Endodermal cell (in vitro differentiated cells): ENCODE measurements at regions not wholly inside any gene's neighbourhood (a gene's known extent, or its start where the extent isn't known, plus 50 kb on each side); places are given as distances from the start of the nearest gene placed in this dataset.

Experiments
- DNase-seq: peaks from one replicate; pipeline ENCODE4 v3.0.0-alpha.2; 2017
- H3K27ac ChIP-seq: 2 replicates; pipeline ENCODE4 v1.5.1; 2013; ENCODE audit warnings: mild to moderate bottlenecking, low read depth, low read length, moderate library complexity
- H3K27me3 ChIP-seq: 2 replicates; pipeline ENCODE4 v1.6.1; 2013; ENCODE audit warnings: mild to moderate bottlenecking, low read length, moderate library complexity; ENCODE audit not compliant: insufficient read depth, control insufficient read depth, poor library complexity, severe bottlenecking
- H3K36me3 ChIP-seq: 2 replicates; pipeline ENCODE4 v1.7.0; 2013; ENCODE audit warnings: mild to moderate bottlenecking, low read length, moderate library complexity; ENCODE audit not compliant: control insufficient read depth, insufficient read depth
- H3K4me1 ChIP-seq: one replicate; pipeline ENCODE4 v1.7.0; 2013; ENCODE audit warnings: low read length; ENCODE audit not compliant: control insufficient read depth, insufficient read depth
- H3K4me3 ChIP-seq: 2 replicates; pipeline ENCODE4 v1.5.1; 2013; ENCODE audit warnings: mild to moderate bottlenecking, low read length, moderate library complexity
- H3K9ac ChIP-seq: 2 replicates; pipeline ENCODE4 v1.6.1; 2013; ENCODE audit warnings: mild to moderate bottlenecking, low read length, moderate library complexity; ENCODE audit not compliant: poor library complexity, severe bottlenecking; ENCODE audit errors: extremely low read depth
- H3K9me3 ChIP-seq: 2 replicates; pipeline ENCODE4 v1.6.1; 2013; ENCODE audit warnings: mild to moderate bottlenecking, low read length, moderate library complexity; ENCODE audit not compliant: control insufficient read depth
- H3K27ac Mint-ChIP-seq: 2 replicates; pipeline ENCODE4 v1.8.0; 2020; ENCODE audit warnings: mixed read lengths
- H3K27me3 Mint-ChIP-seq: 2 replicates; pipeline ENCODE4 v1.8.0; 2021; ENCODE audit warnings: mild to moderate bottlenecking, mixed read lengths; ENCODE audit not compliant: insufficient read depth
- H3K36me3 Mint-ChIP-seq: 2 replicates; pipeline ENCODE4 v1.8.0; 2020; ENCODE audit warnings: low read depth, mixed read lengths
- H3K4me1 Mint-ChIP-seq: 2 replicates; pipeline ENCODE4 v1.8.0; 2020; ENCODE audit warnings: mixed read lengths
- H3K4me3 Mint-ChIP-seq: 2 replicates; pipeline ENCODE4 v1.8.0; 2020; ENCODE audit warnings: mild to moderate bottlenecking, moderate library complexity, mixed read lengths
- H3K9me3 Mint-ChIP-seq: 2 replicates; pipeline ENCODE4 v1.8.0; 2020; ENCODE audit warnings: mild to moderate bottlenecking, mixed read lengths
- CTCF ChIP-seq: fragments of 200-600 bp; sonication (generic); conservative IDR thresholded peaks from 2 replicates; pipeline ENCODE4 v1.5.0; 2021; ENCODE audit warnings: antibody characterized with exemption, mild to moderate bottlenecking
- WGBS, 2 experiments: methylation state at CpG; one replicate each; pipeline versions ENCODE4 v1.1.5 to v1.1.7; 2013; ENCODE audit warnings: missing lambda C conversion rate in 2 of 2, mixed read lengths in 1 of 2; ENCODE audit not compliant: insufficient coverage in 1 of 2, insufficient read length in 1 of 2; 5-methylcytosine and 5-hydroxymethylcytosine counted together

DNA sequence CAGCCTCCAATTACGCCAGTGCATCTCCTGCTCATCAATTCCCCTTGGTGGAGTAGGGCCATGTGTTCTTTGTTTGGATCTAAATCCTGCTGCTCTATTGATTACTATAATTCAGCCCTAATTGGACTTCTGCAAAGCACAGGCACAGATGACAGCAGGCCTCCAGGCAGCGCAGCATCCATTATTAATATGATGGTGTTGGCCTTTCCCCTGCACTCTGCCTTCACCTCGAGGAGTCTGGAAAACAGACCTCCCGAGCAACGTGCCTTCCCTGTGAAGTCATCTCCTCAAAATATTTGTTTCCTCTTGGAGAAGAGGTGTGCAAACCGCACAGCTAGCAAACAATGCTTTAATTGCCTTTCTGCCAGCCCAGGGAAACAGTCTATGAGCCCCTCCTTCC, 92.5 kb downstream of the UQCRFS1 start:
- Histone ChIP-seq H3K27ac (no peak overlapping the region), H3K36me3 (no peaks in the 10 kb centered on the region)
- peaks cover 8% of the 10 kb centered on the region for H3K27me3 Mint-ChIP-seq

DNA sequence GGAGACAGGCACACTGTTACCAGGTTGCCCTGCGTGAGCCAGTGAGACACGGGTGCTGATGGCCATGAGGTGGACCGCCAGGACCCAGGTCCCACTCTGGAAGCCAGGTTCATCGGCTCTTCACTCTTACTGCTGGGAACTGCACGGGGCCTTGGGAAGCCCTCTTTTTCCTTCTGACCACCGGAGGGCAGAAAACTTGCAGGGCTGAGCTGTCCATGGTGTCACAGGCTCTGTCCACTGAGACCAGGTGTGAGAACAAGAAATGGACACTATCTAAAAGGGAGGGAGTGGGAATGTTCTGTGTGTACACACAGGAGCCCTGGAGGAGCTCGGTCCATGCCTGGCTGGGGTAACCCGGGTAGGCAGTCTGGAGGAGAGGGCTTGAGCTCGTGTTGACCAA, 93.4 kb downstream of the UQCRFS1 start:
- no peak overlapping the region for H3K27ac Mint-ChIP-seq
- peaks cover 3% of the 10 kb centered on the region for H3K36me3 Mint-ChIP-seq
- 76 to 82% methylated on average over 4 to 9 of the region's 9 CpGs for WGBS, 2 experiments
- peak; percentile 80 for DNase-seq
- peak; percentile 78 for TF ChIP-seq CTCF
- H3K4me1 ChIP-seq = peaks cover 4% of the 10 kb centered on the region
- H3K9ac ChIP-seq = no peak overlapping the region
- H3K9me3 ChIP-seq = peaks cover 17% of the 10 kb centered on the region
- no peak overlapping the region for H3K4me3 ChIP-seq
- H3K27me3 ChIP-seq = no peaks in the 10 kb centered on the region
- H3K27me3 Mint-ChIP-seq = peaks cover 8% of the 10 kb centered on the region
- peaks cover 5% of the 10 kb centered on the region for H3K4me1 Mint-ChIP-seq
- no peaks in the 10 kb centered on the region for H3K36me3 ChIP-seq
- H3K27ac ChIP-seq = no peak overlapping the region
- no peak overlapping the region for H3K4me3 Mint-ChIP-seq
- H3K9me3 Mint-ChIP-seq = peaks cover 22% of the 10 kb centered on the region

More for the DNA sequence above, 92.5 kb downstream of the UQCRFS1 start:
- Histone ChIP-seq H3K9ac (no peak overlapping the region), H3K4me3 (no peak overlapping the region), H3K4me1 (peaks cover 4% of the 10 kb centered on the region), H3K27me3 (no peaks in the 10 kb centered on the region), H3K9me3 (peaks cover 26% of the 10 kb centered on the region)
- H3K27ac Mint-ChIP-seq = no peak overlapping the region
- H3K4me1 Mint-ChIP-seq = peaks cover 5% of the 10 kb centered on the region
- WGBS, 2 experiments = 91 to 92% methylated on average over 6 of the region's 6 CpGs
- DNase-seq = no peak
- H3K36me3 Mint-ChIP-seq = peaks cover 3% of the 10 kb centered on the region
- TF ChIP-seq CTCF = no peak
- H3K9me3 Mint-ChIP-seq = peaks cover 30% of the 10 kb centered on the region
- H3K4me3 Mint-ChIP-seq = no peak overlapping the region

DNA sequence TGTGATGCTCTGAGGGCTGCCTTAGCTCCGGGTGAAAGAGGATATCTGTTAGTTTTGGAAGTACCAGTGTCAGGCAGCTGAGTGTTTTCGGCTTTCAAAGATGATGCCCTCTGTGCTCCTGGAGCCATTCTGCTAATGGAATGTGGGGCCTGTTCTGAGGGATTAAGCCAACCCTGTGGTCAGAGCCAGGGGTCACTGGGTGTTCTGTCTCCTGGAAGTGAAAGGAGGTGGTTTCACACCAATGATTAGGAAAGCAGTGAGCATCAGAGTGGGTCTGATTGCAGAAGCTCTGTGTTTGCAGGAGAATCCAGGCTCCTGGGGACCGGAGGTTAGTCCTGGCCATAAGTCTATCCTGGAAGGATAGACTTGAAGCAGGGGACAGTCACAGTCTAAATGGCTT, 94.6 kb downstream of the UQCRFS1 start:
- Mint-ChIP-seq H3K4me1 (peaks cover 5% of the 10 kb centered on the region), H3K27ac (no peak overlapping the region), H3K9me3 (peaks cover 10% of the 10 kb centered on the region), H3K27me3 (peaks cover 8% of the 10 kb centered on the region), H3K4me3 (no peak overlapping the region), H3K36me3 (no peaks in the 10 kb centered on the region)
- TF ChIP-seq CTCF = no peak
- Histone ChIP-seq H3K9me3 (peaks cover 9% of the 10 kb centered on the region), H3K4me1 (peaks cover 4% of the 10 kb centered on the region), H3K4me3 (no peak overlapping the region), H3K36me3 (no peaks in the 10 kb centered on the region), H3K27ac (no peak overlapping the region), H3K9ac (no peak overlapping the region), H3K27me3 (no peaks in the 10 kb centered on the region)
- 58 to 85% methylated on average over 2 to 3 of the region's 3 CpGs for WGBS, 2 experiments
- no peak for DNase-seq
